AML-193 (cell line): ENCODE measurements at regions not wholly inside any gene's neighbourhood (a gene's known extent, or its start where the extent isn't known, plus 50 kb on each side); places are given as distances from the start of the nearest gene placed in this dataset.
"Not testable (repeated sequence)": the region's sequence is repeated elsewhere in the genome, so short reads cannot be mapped to it uniquely, and the experiment has no call there.

Experiments used
- DNase-seq, 2 experiments: peaks; one replicate each; lab custom pipeline; 2025; lab: John Stamatoyannopoulos, UW

- no peak for DNase-seq
These were observed 478.0 kb downstream of the PID1 start for GRCh38 chr2:228793116-228793515.

- no peak for DNase-seq
These were observed 484.2 kb downstream of the PID1 start for GRCh38 chr2:228786901-228787300.

- DNase-seq: no peak
These were observed 488.8 kb downstream of the PID1 start for GRCh38 chr2:228782281-228782680.

GRCh38 chr2:228777855-228778355 is 493.2 kb downstream of the PID1 start:
- no peak for DNase-seq

- no peak for DNase-seq
These were observed 496.5 kb downstream of the PID1 start for GRCh38 chr2:228774548-228774947.

GRCh38 chr2:228771774-228772173 is 499.3 kb downstream of the PID1 start:
- DNase-seq: no peak

- no peak for DNase-seq
These were observed 499.8 kb downstream of the PID1 start for GRCh38 chr2:228771315-228771714.

GRCh38 chr2:228768818-228769217 is 502.3 kb downstream of the PID1 start:
- DNase-seq: no peak

GRCh38 chr2:228768141-228768540 is 502.9 kb downstream of the PID1 start:
- DNase-seq: not testable (repeated sequence)

GRCh38 chr2:228767196-228767595 is 503.9 kb downstream of the PID1 start:
- DNase-seq: no peak

- no peak for DNase-seq
These were observed 507.6 kb downstream of the PID1 start for GRCh38 chr2:228763379-228763981.

- DNase-seq: no peak
These were observed 508.5 kb downstream of the PID1 start for GRCh38 chr2:228762565-228762964.

- DNase-seq: not testable (repeated sequence)
These were observed 515.4 kb downstream of the PID1 start for GRCh38 chr2:228755661-228756060.

- DNase-seq: no peak
These were observed 523.6 kb downstream of the PID1 start for GRCh38 chr2:228747483-228747882.

GRCh38 chr2:228738671-228739380 is 532.3 kb downstream of the PID1 start:
- no peak for DNase-seq

- no peak for DNase-seq
These were observed 535.4 kb downstream of the PID1 start for GRCh38 chr2:228735697-228736096.

- no peak for DNase-seq
These were observed 539.6 kb downstream of the PID1 start for GRCh38 chr2:228731517-228731916.

- DNase-seq: no peak
These were observed 542.1 kb downstream of the PID1 start for GRCh38 chr2:228728961-228729360.

GRCh38 chr2:228725031-228725430 is 543.5 kb upstream of the SPHKAP start:
- DNase-seq: no peak

- DNase-seq: no peak
These were observed 542.1 kb upstream of the SPHKAP start for GRCh38 chr2:228723599-228723998.

- no peak for DNase-seq
These were observed 540.8 kb upstream of the SPHKAP start for GRCh38 chr2:228722311-228722710.

GRCh38 chr2:228720895-228721294 is 539.4 kb upstream of the SPHKAP start:
- DNase-seq: no peak

- DNase-seq: no peak
These were observed 528.4 kb upstream of the SPHKAP start for GRCh38 chr2:228709788-228710371.
